CD4-positive, alpha-beta T cell (primary cell): ENCODE measurements at regions not wholly inside any gene's neighbourhood (a gene's known extent, or its start where the extent isn't known, plus 50 kb on each side); places are given as distances from the start of the nearest gene placed in this dataset.

ENCODE experiments used
- ATAC-seq: fragments of 200-7000 bp; cut with Tn5 transposase; one replicate; pipeline ENCODE4 v1.10.0; 2022; ENCODE audit warnings: mild to moderate bottlenecking; ENCODE audit not compliant: poor library complexity
- CTCF ChIA-PET: fragments of 350-600 bp; sonication (Branson Sonifier 250); formaldehyde crosslinking; loops from one replicate; lab custom pipeline; 2021; ENCODE audit warnings: antibody characterized with exemption, inconsistent platforms; lab: Charles Lee
- POLR2A ChIA-PET: fragments of 350-600 bp; sonication (Branson Sonifier 250); formaldehyde crosslinking; loops from one replicate; lab custom pipeline; 2021; ENCODE audit warnings: antibody characterized with exemption, inconsistent platforms; lab: Charles Lee
- DNase-seq, 14 experiments: peaks; one replicate each; pipeline ENCODE4 v3.0.0-alpha.2; 2013 to 2020; ENCODE audit warnings: mixed read lengths in 2 of 14
- H3K27ac ChIP-seq, 2 donors: one replicate each; pipeline versions ENCODE4 v1.5.1 to v1.7.0; 2013; ENCODE audit warnings: low read length in 2 of 2, low read depth in 1 of 2, mild to moderate bottlenecking in 1 of 2
- H3K27me3 ChIP-seq, 2 experiments: 1 replicate in 1 of 2; 2 replicates in 1 of 2; pipeline versions ENCODE4 v1.6.1 to v1.7.0; 2013; ENCODE audit warnings: low read length in 2 of 2, control low read depth in 1 of 2, mild to moderate bottlenecking in 1 of 2, moderate library complexity in 1 of 2; ENCODE audit not compliant: insufficient read depth in 2 of 2, control insufficient read depth in 1 of 2
- H3K36me3 ChIP-seq: one replicate; pipeline ENCODE4 v1.6.1; 2013; ENCODE audit warnings: low read length, control low read depth; ENCODE audit not compliant: insufficient read depth
- H3K4me1 ChIP-seq: one replicate; pipeline ENCODE4 v1.6.1; 2013; ENCODE audit warnings: low read length, control low read depth; ENCODE audit not compliant: insufficient read depth
- H3K4me3 ChIP-seq: one replicate; pipeline ENCODE4 v1.5.1; 2013; ENCODE audit warnings: mild to moderate bottlenecking, low read length, moderate library complexity
- H3K9me3 ChIP-seq, 2 experiments: 1 replicate in 1 of 2; 2 replicates in 1 of 2; pipeline versions ENCODE4 v1.6.1 to v1.7.0; 2013; ENCODE audit warnings: low read length in 2 of 2, mild to moderate bottlenecking in 2 of 2, control low read depth in 1 of 2, moderate library complexity in 1 of 2; ENCODE audit not compliant: control insufficient read depth in 1 of 2, insufficient read depth in 1 of 2
- H3K27ac Mint-ChIP-seq: one replicate; pipeline ENCODE4 v1.8.0; 2020; ENCODE audit warnings: mixed read lengths
- H3K27me3 Mint-ChIP-seq: one replicate; pipeline ENCODE4 v1.8.0; 2021; ENCODE audit warnings: mixed read lengths
- H3K36me3 Mint-ChIP-seq: one replicate; pipeline ENCODE4 v1.8.0; 2021; ENCODE audit warnings: low read depth, mixed read lengths
- H3K4me1 Mint-ChIP-seq: one replicate; pipeline ENCODE4 v1.8.0; 2021; ENCODE audit warnings: low read depth, mixed read lengths
- H3K4me3 Mint-ChIP-seq: one replicate; pipeline ENCODE4 v1.8.0; 2020; ENCODE audit warnings: mild to moderate bottlenecking, mixed read lengths
- H3K9me3 Mint-ChIP-seq: one replicate; pipeline ENCODE4 v1.8.0; 2020; ENCODE audit warnings: mixed read lengths
- intact Hi-C, 2 experiments: fragments of 100-400 bp; cut with DNase I in 1 of 2; cut with micrococcal nuclease in 1 of 2; formaldehyde crosslinking; loops; one replicate each; pipeline versions ENCODE4 v1.15.1 to v1.9.0; 2023 to 2025; cut with DNase I, micrococcal nuclease
- TF ChIP-seq, protein P1 (sequence below): fragments of 200-600 bp; IDR thresholded peaks from one replicate; pipeline ENCODE4 v1.8.0; 2022; ENCODE audit warnings: antibody characterized with exemption, mild to moderate bottlenecking

DNA sequence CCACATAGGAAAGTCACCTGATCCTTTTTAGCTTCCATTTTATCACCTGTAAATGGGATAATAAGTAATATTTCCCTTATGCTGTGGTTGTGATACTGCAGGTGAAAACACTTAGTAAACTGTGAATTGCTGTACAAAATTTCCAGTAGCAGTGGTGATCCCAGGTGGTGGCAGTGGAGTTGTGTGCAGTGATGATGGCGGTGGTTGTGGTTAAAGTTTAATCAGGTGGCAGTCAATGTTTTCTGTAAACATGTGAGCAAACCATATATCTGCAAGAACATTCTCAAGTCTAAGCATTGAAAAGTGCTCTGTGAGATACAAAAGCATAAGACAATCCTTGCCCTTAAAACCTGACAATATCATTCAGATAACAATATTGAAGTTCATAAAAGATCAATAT, 480.2 kb downstream of the RASEF start:
- intact Hi-C loops, result no loop called here
- H3K4me1 Mint-ChIP-seq, result no peaks in the 10 kb centered on the region
- H3K4me3 ChIP-seq, result no peak overlapping the region
- CTCF ChIA-PET, result no interaction called here
- peaks cover 9% of the 10 kb centered on the region for H3K9me3 Mint-ChIP-seq
- H3K27me3 ChIP-seq, result no peaks in the 10 kb centered on the region
- DNase-seq (no peak), ATAC-seq (no peak)
- no peak overlapping the region for H3K4me3 Mint-ChIP-seq
- POLR2A ChIA-PET, result no interaction called here
- TF ChIP-seq, protein P1, sequence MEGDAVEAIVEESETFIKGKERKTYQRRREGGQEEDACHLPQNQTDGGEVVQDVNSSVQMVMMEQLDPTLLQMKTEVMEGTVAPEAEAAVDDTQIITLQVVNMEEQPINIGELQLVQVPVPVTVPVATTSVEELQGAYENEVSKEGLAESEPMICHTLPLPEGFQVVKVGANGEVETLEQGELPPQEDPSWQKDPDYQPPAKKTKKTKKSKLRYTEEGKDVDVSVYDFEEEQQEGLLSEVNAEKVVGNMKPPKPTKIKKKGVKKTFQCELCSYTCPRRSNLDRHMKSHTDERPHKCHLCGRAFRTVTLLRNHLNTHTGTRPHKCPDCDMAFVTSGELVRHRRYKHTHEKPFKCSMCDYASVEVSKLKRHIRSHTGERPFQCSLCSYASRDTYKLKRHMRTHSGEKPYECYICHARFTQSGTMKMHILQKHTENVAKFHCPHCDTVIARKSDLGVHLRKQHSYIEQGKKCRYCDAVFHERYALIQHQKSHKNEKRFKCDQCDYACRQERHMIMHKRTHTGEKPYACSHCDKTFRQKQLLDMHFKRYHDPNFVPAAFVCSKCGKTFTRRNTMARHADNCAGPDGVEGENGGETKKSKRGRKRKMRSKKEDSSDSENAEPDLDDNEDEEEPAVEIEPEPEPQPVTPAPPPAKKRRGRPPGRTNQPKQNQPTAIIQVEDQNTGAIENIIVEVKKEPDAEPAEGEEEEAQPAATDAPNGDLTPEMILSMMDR, result no peak
- no peaks in the 10 kb centered on the region for H3K36me3 ChIP-seq
- H3K27me3 Mint-ChIP-seq, result no peaks in the 10 kb centered on the region
- H3K4me1 ChIP-seq, result no peaks in the 10 kb centered on the region
- H3K27ac Mint-ChIP-seq, result no peak overlapping the region
- H3K9me3 ChIP-seq, result peaks cover 0 to 4% of the 10 kb centered on the region in 2 experiments
- no peak overlapping the region for H3K27ac ChIP-seq
- no peaks in the 10 kb centered on the region for H3K36me3 Mint-ChIP-seq

DNA sequence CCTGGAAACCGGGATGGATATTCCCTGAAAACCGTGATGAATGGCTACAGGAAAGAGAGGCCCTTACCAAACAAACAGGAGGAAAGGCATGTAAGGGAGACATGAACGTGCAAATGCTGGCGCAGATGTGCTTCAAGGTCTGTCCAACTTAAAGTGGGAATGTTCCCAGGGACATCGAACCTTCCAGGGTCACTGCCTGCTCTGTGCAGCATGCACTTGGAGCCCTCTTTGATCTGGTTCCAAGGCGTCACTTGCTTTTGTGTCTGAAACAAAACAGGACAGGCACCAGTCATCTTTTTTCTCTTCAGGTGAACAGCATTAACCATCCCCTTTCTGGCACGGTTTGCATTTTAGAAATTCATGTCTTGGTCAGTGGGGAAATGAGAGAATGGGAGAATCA, 479.4 kb downstream of the RASEF start:
- TF ChIP-seq, protein P1, result no peak
- Histone ChIP-seq H3K4me3 (no peak overlapping the region), H3K4me1 (no peaks in the 10 kb centered on the region), H3K27me3 (no peaks in the 10 kb centered on the region), H3K27ac (no peak overlapping the region), H3K9me3 (peaks cover 0 to 4% of the 10 kb centered on the region in 2 experiments), H3K36me3 (no peaks in the 10 kb centered on the region)
- intact Hi-C loops, result no loop called here
- Mint-ChIP-seq H3K36me3 (no peaks in the 10 kb centered on the region), H3K9me3 (peaks cover 9% of the 10 kb centered on the region), H3K4me3 (no peak overlapping the region), H3K4me1 (no peaks in the 10 kb centered on the region), H3K27me3 (no peaks in the 10 kb centered on the region), H3K27ac (no peak overlapping the region)
- no peak for DNase-seq
- ATAC-seq, result no peak
- ChIA-PET POLR2A (no interaction called here), CTCF (no interaction called here)

DNA sequence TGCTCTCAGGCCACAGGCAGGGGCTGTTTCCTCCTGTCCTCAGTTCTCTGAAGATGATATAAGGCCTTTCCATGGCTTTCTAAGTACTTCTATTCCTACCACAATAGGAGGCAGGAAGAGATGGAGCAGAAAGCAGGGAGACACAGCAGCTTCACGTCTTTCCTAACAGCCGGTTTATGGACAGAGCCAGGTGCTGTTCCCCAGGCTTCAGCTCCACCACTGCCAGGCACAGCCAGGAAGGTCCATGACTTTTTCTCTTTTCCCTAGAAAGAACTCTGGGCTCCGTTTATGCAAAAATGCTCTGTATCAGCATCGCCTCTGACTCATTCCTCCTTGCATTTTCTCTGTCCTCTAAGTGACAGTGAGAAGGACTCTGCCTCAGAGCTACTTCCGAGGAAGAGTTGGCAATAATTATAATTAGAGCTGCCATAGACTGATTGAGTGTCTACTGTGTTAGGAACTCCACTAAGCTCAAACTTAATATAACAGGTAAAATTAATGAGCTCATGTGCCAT, 478.5 kb downstream of the RASEF start:
- Histone ChIP-seq H3K27me3 (no peaks in the 10 kb centered on the region), H3K36me3 (no peaks in the 10 kb centered on the region), H3K27ac (no peak overlapping the region), H3K4me3 (no peak overlapping the region), H3K9me3 (peaks cover 0 to 4% of the 10 kb centered on the region in 2 experiments), H3K4me1 (no peaks in the 10 kb centered on the region)
- Mint-ChIP-seq H3K4me3 (no peak overlapping the region), H3K27me3 (no peaks in the 10 kb centered on the region), H3K9me3 (peaks cover 8% of the 10 kb centered on the region), H3K36me3 (no peaks in the 10 kb centered on the region), H3K27ac (no peak overlapping the region), H3K4me1 (no peaks in the 10 kb centered on the region)
- intact Hi-C loops, result no loop called here
- ATAC-seq, result no peak
- DNase-seq, result no peak
- TF ChIP-seq, protein P1, result no peak
- ChIA-PET CTCF (no interaction called here), POLR2A (no interaction called here)
